DND-41 (cell line): ENCODE measurements at regions not wholly inside any gene's neighbourhood (a gene's known extent, or its start where the extent isn't known, plus 50 kb on each side); places are given as distances from the start of the nearest gene placed in this dataset.

Source experiments
- CTCF ChIP-seq: IDR thresholded peaks from 2 replicates; pipeline ENCODE4 v1.5.1; 2012; ENCODE audit warnings: borderline replicate concordance, low read length, moderate library complexity, mild to moderate bottlenecking; ENCODE audit not compliant: poor library complexity, severe bottlenecking; ENCODE audit errors: extremely low read depth
- EZH2 ChIP-seq: IDR thresholded peaks from 3 replicates; pipeline ENCODE4 v1.6.1; 2012; ENCODE audit warnings: borderline replicate concordance, low read depth, mild to moderate bottlenecking, moderate library complexity, low read length, inconsistent platforms; ENCODE audit not compliant: severe bottlenecking

DNA sequence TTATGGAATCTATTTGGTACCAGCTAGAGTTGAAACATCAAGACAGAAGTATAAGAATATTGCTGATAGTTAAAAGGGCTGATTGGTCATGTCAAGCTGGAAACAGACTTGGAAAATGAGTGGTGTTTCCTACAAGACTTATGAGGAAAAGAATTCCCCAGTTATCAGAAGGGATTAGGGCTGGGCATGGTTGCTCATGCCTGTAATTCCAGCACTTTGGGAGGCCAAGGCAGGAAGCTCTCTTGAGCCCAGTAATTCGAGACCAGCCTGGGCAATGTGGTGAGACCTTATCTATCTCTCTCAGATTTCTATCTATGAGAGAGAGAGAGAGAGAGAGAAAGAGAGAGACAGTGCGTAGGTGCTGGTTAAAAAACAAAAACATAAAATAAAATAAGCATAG is 139.5 kb upstream of the PMFBP1 start:
- TF ChIP-seq CTCF (no peak), EZH2 (no peak)
